GM13977 (cell line): ENCODE measurements at regions not wholly inside any gene's neighbourhood (a gene's known extent, or its start where the extent isn't known, plus 50 kb on each side); places are given as distances from the start of the nearest gene placed in this dataset.

Experiments used
- DNase-seq: peaks from one replicate; pipeline ENCODE4 v3.0.0; 2012; ENCODE audit warnings: low spot score
- in situ Hi-C: fragments of 300-500 bp; cut with MboI; formaldehyde crosslinking; loops from one replicate; pipeline ENCODE4 v1.12.0; 2022; ENCODE audit warnings: low sequenced_read_pairs, low pct_unique_long_range_greater_than_20kb, mixed read lengths, inconsistent platforms; ENCODE audit not compliant: unreplicated experiment
- TF ChIP-seq, protein P1 (sequence below): IDR thresholded peaks from 2 replicates; pipeline ENCODE4 v1.5.1; 2012; ENCODE audit warnings: mild to moderate bottlenecking, control low read depth; ENCODE audit not compliant: insufficient read depth; ENCODE audit errors: extremely low read depth, missing control alignments

DNA sequence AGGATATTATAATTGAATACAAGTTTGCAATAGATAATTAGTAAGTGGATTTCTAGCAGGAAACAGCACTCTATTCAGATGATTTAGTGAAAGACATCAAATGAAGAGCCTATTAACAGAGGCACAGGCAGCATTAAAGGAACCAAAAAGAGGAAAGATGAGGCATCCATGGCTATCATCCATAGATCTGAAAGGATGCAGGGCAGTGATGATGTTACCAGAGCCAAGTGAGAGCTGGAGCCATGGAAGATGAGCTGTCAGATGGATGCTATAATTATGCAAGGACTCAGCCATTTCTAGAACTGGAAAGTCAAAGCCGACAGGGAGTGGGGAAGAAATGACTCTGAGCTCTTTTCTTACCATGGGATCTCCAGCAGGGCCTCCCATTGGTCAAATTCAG, 66.8 kb upstream of the ANKEF1 start:
- in situ Hi-C loops = no loop called here
- TF ChIP-seq, protein P1, sequence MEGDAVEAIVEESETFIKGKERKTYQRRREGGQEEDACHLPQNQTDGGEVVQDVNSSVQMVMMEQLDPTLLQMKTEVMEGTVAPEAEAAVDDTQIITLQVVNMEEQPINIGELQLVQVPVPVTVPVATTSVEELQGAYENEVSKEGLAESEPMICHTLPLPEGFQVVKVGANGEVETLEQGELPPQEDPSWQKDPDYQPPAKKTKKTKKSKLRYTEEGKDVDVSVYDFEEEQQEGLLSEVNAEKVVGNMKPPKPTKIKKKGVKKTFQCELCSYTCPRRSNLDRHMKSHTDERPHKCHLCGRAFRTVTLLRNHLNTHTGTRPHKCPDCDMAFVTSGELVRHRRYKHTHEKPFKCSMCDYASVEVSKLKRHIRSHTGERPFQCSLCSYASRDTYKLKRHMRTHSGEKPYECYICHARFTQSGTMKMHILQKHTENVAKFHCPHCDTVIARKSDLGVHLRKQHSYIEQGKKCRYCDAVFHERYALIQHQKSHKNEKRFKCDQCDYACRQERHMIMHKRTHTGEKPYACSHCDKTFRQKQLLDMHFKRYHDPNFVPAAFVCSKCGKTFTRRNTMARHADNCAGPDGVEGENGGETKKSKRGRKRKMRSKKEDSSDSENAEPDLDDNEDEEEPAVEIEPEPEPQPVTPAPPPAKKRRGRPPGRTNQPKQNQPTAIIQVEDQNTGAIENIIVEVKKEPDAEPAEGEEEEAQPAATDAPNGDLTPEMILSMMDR = no peak
- DNase-seq = no peak

GRCh38 chr20:9966966-9967365, 67.8 kb upstream of the ANKEF1 start:
- in situ Hi-C loops = no loop called here

DNA sequence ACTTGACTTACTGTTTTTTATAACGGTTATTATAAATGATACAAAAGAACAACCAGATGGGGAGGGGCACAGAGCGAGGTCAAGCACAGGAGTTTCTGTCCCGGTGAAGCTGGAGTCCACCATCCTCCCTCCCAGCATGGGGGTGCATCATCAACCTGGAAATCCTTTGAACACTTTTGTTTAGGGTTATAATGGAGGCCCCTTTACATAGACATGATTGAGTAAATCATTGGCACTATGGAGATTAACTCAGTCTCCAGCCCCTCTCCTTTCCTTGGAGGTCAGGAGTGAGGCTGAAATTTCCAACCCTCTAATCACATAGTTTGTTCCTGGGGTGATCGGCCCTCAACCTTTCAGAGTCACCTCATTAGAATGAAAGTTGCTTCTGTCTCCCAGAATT, 71.8 kb upstream of the ANKEF1 start:
- TF ChIP-seq, protein P1 = no peak

More at GRCh38 chr20:9966966-9967365, 67.8 kb upstream of the ANKEF1 start:
- no peak for DNase-seq
- TF ChIP-seq, protein P1 = peak; percentile 30

DNA sequence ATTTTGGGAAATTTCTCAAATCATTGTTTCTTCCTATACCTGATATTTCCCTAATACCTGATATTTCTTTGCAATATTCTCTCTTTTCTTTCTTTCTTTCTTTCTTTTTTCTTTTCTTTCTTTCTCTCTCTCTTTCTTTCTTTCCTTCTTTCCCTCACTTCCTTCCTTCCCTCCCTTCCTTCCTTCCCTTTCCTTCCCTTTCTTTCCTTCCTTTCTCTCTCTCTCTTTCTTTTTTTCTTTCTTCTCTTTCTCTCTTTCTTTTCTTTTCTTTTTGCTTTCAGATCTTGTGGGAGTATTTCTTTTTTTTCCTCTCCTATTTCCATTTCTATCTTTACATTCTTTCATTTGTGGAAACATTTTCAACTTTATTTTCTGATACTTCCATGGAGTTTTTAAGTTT, 76.1 kb upstream of the ANKEF1 start:
- in situ Hi-C loops = no loop called here
- no peak for DNase-seq
- TF ChIP-seq, protein P1 = no peak

More for the DNA sequence above, 71.8 kb upstream of the ANKEF1 start:
- in situ Hi-C loops = no loop called here
- no peak for DNase-seq

DNA sequence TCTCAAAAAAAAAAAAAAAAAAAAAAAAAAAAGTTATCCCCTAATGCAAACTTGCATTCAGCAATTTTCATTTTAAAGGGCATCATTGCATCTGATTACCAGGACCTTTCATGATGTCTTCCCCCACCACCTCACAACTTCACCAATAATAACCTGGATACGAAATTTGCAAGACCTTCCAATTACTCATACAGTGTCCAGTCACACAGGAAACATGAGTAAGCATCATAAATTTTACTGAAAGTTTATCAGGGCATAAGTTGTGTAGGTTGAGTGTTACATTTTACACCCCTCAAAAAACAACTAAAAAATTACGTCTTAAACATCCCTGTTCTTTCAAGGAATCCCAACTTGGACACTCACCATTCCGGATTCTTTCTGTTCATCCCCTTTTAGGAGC, 79.1 kb upstream of the ANKEF1 start:
- TF ChIP-seq, protein P1 = no peak
- in situ Hi-C loops = no loop called here
- no peak for DNase-seq

- TF ChIP-seq, protein P1 = no peak
- no peak for DNase-seq
- in situ Hi-C loops = no loop called here
Measured at GRCh38 chr20:9949563-9949962, 85.2 kb upstream of the ANKEF1 start.

DNA sequence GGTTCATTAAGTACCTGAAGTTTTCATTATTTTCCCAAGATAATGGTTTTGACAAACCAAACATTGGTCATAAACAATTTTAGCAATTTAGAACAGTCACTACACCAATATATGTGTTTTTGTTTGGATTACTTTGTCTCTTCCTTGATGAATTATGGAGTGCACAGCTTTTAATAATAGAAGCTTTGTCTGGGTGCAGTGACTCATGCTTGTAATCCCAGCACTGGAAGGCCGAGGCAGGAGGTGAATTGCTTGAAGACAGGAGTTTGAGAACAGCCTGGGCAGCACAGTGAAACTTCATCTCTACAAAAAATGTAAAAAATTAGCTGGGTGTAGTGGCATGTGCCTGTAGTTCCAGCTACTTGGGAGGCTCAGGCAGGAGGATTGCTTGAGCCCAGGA, 89.4 kb upstream of the ANKEF1 start:
- in situ Hi-C loops = no loop called here
- TF ChIP-seq, protein P1 = no peak
- no peak for DNase-seq
